ENCODE measurements at regions not wholly inside any gene's neighbourhood (a gene's known extent, or its start where the extent isn't known, plus 50 kb on each side); places are given as distances from the start of the nearest gene placed in this dataset.

GRCh38 chr10:108840944-108841343 is 1082.4 kb downstream of the XPNPEP1 start:
- Histone ChIP-seq H3K27me3 (ENCODE audit: control insufficient read depth in 1 of 2, insufficient read depth in 2 of 2, low read length in 2 of 2) (no peaks in the 10 kb centered on the region), H3K9ac (ENCODE audit: low read length) (no peak overlapping the region), H3K27ac (ENCODE audit: low read depth, low read length) (no peak overlapping the region), H3K4me3 (ENCODE audit: low read depth in 1 of 2, low read length in 2 of 2) (no peak overlapping the region), H3K36me3 (ENCODE audit: insufficient read depth, low read length) (no peaks in the 10 kb centered on the region), H3K9me3 (ENCODE audit: low read length) (no peaks in the 10 kb centered on the region), H3K4me1 (ENCODE audit: insufficient read depth, low read length) (no peaks in the 10 kb centered on the region)

DNA sequence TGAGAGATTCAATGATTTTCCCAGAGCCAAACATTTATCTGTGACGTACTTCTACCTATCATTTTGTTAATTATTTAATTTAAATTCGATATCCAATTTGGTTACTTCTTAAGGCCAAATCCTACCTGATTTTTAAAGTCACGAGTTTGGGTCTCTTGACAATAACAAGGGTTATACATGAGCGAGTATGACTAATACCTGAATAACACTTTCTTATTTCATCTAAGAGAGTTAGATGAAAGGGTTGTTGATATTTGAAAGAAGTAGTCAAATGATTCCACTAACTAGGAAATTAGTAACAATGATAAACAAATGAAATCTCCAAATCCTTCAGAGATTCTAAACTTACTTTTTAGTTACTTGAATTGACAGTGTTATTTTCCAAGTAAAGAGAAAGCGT is 1086.9 kb downstream of the XPNPEP1 start:
- H3K9me3 ChIP-seq (ENCODE audit: low read length) = no peaks in the 10 kb centered on the region
- no peaks in the 10 kb centered on the region for H3K36me3 ChIP-seq (ENCODE audit: insufficient read depth, low read length)
- H3K27ac ChIP-seq (ENCODE audit: low read depth, low read length) = no peak overlapping the region
- no peaks in the 10 kb centered on the region for H3K27me3 ChIP-seq (ENCODE audit: control insufficient read depth in 1 of 2, insufficient read depth in 2 of 2, low read length in 2 of 2)
- no peak overlapping the region for H3K9ac ChIP-seq (ENCODE audit: low read length)
- no peak overlapping the region for H3K4me3 ChIP-seq (ENCODE audit: low read depth in 1 of 2, low read length in 2 of 2)
- H3K4me1 ChIP-seq (ENCODE audit: insufficient read depth, low read length) = no peaks in the 10 kb centered on the region

GRCh38 chr10:108822026-108822425 is 1101.3 kb downstream of the XPNPEP1 start:
- H3K9ac ChIP-seq (ENCODE audit: low read length) = no peak overlapping the region
- H3K4me3 ChIP-seq (ENCODE audit: low read depth in 1 of 2, low read length in 2 of 2) = no peak overlapping the region
- H3K9me3 ChIP-seq (ENCODE audit: low read length) = no peaks in the 10 kb centered on the region
- no peaks in the 10 kb centered on the region for H3K27me3 ChIP-seq (ENCODE audit: control insufficient read depth in 1 of 2, insufficient read depth in 2 of 2, low read length in 2 of 2)
- H3K27ac ChIP-seq (ENCODE audit: low read depth, low read length) = no peak overlapping the region
- H3K36me3 ChIP-seq (ENCODE audit: insufficient read depth, low read length) = no peaks in the 10 kb centered on the region
- H3K4me1 ChIP-seq (ENCODE audit: insufficient read depth, low read length) = no peaks in the 10 kb centered on the region

DNA sequence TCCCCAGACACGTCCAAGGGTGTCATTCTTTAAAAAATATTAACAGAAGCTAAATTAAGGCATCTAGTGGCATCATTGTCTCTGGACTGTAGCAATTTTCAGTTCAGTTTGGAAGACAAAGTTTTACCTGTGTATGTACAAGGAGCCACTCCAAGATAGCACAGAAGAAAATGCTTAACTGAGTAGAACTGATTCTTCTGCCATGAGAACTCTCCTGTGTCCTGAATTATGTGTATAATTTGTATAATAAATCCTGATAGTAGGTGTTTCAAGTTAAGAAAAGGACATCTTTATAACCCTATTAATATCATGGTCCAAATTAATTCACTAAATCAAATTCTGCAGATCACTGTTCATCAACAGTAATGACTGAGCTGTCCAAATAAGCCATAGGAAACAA is 1104.0 kb downstream of the XPNPEP1 start:
- Histone ChIP-seq H3K27me3 (ENCODE audit: control insufficient read depth in 1 of 2, insufficient read depth in 2 of 2, low read length in 2 of 2) (no peaks in the 10 kb centered on the region), H3K36me3 (ENCODE audit: insufficient read depth, low read length) (no peaks in the 10 kb centered on the region), H3K4me1 (ENCODE audit: insufficient read depth, low read length) (no peaks in the 10 kb centered on the region), H3K9ac (ENCODE audit: low read length) (no peak overlapping the region), H3K9me3 (ENCODE audit: low read length) (no peaks in the 10 kb centered on the region), H3K27ac (ENCODE audit: low read depth, low read length) (no peak overlapping the region), H3K4me3 (ENCODE audit: low read depth in 1 of 2, low read length in 2 of 2) (no peak overlapping the region)

GRCh38 chr10:108817584-108817983 is 1105.7 kb downstream of the XPNPEP1 start:
- no peaks in the 10 kb centered on the region for H3K27me3 ChIP-seq (ENCODE audit: control insufficient read depth in 1 of 2, insufficient read depth in 2 of 2, low read length in 2 of 2)
- no peak overlapping the region for H3K4me3 ChIP-seq (ENCODE audit: low read depth in 1 of 2, low read length in 2 of 2)
- H3K9ac ChIP-seq (ENCODE audit: low read length) = no peak overlapping the region
- no peaks in the 10 kb centered on the region for H3K9me3 ChIP-seq (ENCODE audit: low read length)
- H3K4me1 ChIP-seq (ENCODE audit: insufficient read depth, low read length) = no peaks in the 10 kb centered on the region
- H3K36me3 ChIP-seq (ENCODE audit: insufficient read depth, low read length) = no peaks in the 10 kb centered on the region
- H3K27ac ChIP-seq (ENCODE audit: low read depth, low read length) = no peak overlapping the region

DNA sequence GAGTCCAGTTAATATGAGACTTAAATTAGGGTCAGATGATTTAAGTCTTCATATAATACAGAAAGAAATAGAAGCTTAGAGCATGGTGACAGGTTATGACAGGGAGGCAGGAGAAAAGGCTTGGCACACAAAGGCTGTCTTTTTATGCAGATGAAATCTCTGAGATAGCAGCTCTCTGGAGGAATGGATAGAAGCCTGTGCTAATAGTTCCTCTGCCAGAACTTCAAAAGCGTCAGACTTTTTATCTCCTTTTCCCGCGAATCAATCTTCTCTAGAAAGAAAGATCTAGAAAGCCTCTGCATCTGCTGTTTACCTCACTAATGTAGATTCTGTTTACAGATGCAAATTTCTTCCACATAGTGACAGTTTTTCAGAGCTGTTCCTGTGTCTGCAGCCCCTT is 1106.2 kb downstream of the XPNPEP1 start:
- Histone ChIP-seq H3K4me1 (ENCODE audit: insufficient read depth, low read length) (no peaks in the 10 kb centered on the region), H3K9me3 (ENCODE audit: low read length) (no peaks in the 10 kb centered on the region), H3K4me3 (ENCODE audit: low read depth in 1 of 2, low read length in 2 of 2) (no peak overlapping the region)

DNA sequence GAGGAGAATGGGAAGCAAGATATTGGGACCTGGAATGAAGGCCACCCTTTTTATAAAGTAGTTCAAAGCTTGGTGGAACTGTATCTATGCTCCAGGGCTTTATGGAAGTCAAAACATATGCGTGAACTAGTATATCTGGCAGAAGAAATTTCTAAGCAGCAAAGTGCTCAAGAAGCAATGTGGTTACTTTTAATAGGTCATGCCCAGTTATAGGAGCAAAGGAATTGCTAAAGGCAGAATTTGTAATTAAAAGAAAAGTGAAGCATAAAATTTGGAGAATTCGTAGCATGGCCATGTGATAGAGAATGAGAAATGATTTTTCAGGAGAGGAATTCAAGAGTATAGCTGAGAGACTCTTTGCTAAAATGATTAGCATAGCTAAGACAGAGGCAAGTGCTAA is 1110.4 kb downstream of the XPNPEP1 start:
- no peak overlapping the region for H3K27ac ChIP-seq (ENCODE audit: low read depth, low read length)
- no peak overlapping the region for H3K9ac ChIP-seq (ENCODE audit: low read length)
- H3K4me3 ChIP-seq (ENCODE audit: low read depth in 1 of 2, low read length in 2 of 2) = no peak overlapping the region
- no peaks in the 10 kb centered on the region for H3K27me3 ChIP-seq (ENCODE audit: control insufficient read depth in 1 of 2, insufficient read depth in 2 of 2, low read length in 2 of 2)
- no peaks in the 10 kb centered on the region for H3K36me3 ChIP-seq (ENCODE audit: insufficient read depth, low read length)
- no peaks in the 10 kb centered on the region for H3K9me3 ChIP-seq (ENCODE audit: low read length)
- no peaks in the 10 kb centered on the region for H3K4me1 ChIP-seq (ENCODE audit: insufficient read depth, low read length)

More for the DNA sequence above, 1106.2 kb downstream of the XPNPEP1 start:
- H3K9ac ChIP-seq (ENCODE audit: low read length) = no peak overlapping the region
- no peak overlapping the region for H3K27ac ChIP-seq (ENCODE audit: low read depth, low read length)
- H3K36me3 ChIP-seq (ENCODE audit: insufficient read depth, low read length) = no peaks in the 10 kb centered on the region
- H3K27me3 ChIP-seq (ENCODE audit: control insufficient read depth in 1 of 2, insufficient read depth in 2 of 2, low read length in 2 of 2) = no peaks in the 10 kb centered on the region

DNA sequence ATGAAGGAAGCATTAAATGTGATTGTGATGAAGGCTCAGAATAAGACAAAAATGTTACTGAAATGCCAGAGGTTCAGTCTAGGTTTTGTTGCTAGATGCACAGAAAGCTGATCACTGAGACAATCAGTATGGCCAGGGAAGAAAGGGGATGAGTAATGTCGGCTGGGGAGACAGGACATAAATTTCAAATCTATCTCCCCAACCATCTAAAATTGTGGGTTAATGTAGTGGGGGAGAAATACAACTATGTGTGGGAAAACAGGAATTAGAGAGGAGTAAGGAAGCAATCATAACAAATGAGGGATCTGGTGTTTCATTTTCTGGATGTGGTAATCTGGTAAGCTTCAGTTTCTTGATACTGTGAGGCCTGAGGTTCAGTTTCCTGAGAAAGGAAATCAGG is 1111.0 kb downstream of the XPNPEP1 start:
- no peak overlapping the region for H3K27ac ChIP-seq (ENCODE audit: low read depth, low read length)
- H3K36me3 ChIP-seq (ENCODE audit: insufficient read depth, low read length) = no peaks in the 10 kb centered on the region
- H3K9ac ChIP-seq (ENCODE audit: low read length) = no peak overlapping the region
- H3K27me3 ChIP-seq (ENCODE audit: control insufficient read depth in 1 of 2, insufficient read depth in 2 of 2, low read length in 2 of 2) = no peaks in the 10 kb centered on the region
- H3K4me1 ChIP-seq (ENCODE audit: insufficient read depth, low read length) = no peaks in the 10 kb centered on the region
- H3K4me3 ChIP-seq (ENCODE audit: low read depth in 1 of 2, low read length in 2 of 2) = no peak overlapping the region
- H3K9me3 ChIP-seq (ENCODE audit: low read length) = no peaks in the 10 kb centered on the region

GRCh38 chr10:108808228-108808627 is 1115.1 kb downstream of the XPNPEP1 start:
- no peaks in the 10 kb centered on the region for H3K9me3 ChIP-seq (ENCODE audit: low read length)
- no peaks in the 10 kb centered on the region for H3K4me1 ChIP-seq (ENCODE audit: insufficient read depth, low read length)
- H3K4me3 ChIP-seq (ENCODE audit: low read depth in 1 of 2, low read length in 2 of 2) = no peak overlapping the region
- no peaks in the 10 kb centered on the region for H3K27me3 ChIP-seq (ENCODE audit: control insufficient read depth in 1 of 2, insufficient read depth in 2 of 2, low read length in 2 of 2)
- no peaks in the 10 kb centered on the region for H3K36me3 ChIP-seq (ENCODE audit: insufficient read depth, low read length)
- no peak overlapping the region for H3K9ac ChIP-seq (ENCODE audit: low read length)
- H3K27ac ChIP-seq (ENCODE audit: low read depth, low read length) = no peak overlapping the region

GRCh38 chr10:108801775-108802517 is 1121.4 kb downstream of the XPNPEP1 start:
- no peaks in the 10 kb centered on the region for H3K9me3 ChIP-seq (ENCODE audit: low read length)
- no peak overlapping the region for H3K9ac ChIP-seq (ENCODE audit: low read length)
- no peaks in the 10 kb centered on the region for H3K4me1 ChIP-seq (ENCODE audit: insufficient read depth, low read length)
- no peaks in the 10 kb centered on the region for H3K27me3 ChIP-seq (ENCODE audit: control insufficient read depth in 1 of 2, insufficient read depth in 2 of 2, low read length in 2 of 2)
- no peak overlapping the region for H3K27ac ChIP-seq (ENCODE audit: low read depth, low read length)
- H3K36me3 ChIP-seq (ENCODE audit: insufficient read depth, low read length) = no peaks in the 10 kb centered on the region
- H3K4me3 ChIP-seq (ENCODE audit: low read depth in 1 of 2, low read length in 2 of 2) = no peak overlapping the region

GRCh38 chr10:108801220-108801619 is 1122.1 kb downstream of the XPNPEP1 start:
- Histone ChIP-seq H3K27ac (ENCODE audit: low read depth, low read length) (no peak overlapping the region), H3K9me3 (ENCODE audit: low read length) (no peaks in the 10 kb centered on the region)

GRCh38 chr10:108797573-108797972 is 1125.7 kb downstream of the XPNPEP1 start:
- Histone ChIP-seq H3K9ac (ENCODE audit: low read length) (no peak overlapping the region), H3K9me3 (ENCODE audit: low read length) (no peaks in the 10 kb centered on the region), H3K4me3 (ENCODE audit: low read depth in 1 of 2, low read length in 2 of 2) (no peak overlapping the region), H3K36me3 (ENCODE audit: insufficient read depth, low read length) (no peaks in the 10 kb centered on the region), H3K27ac (ENCODE audit: low read depth, low read length) (no peak overlapping the region), H3K4me1 (ENCODE audit: insufficient read depth, low read length) (no peaks in the 10 kb centered on the region), H3K27me3 (ENCODE audit: control insufficient read depth in 1 of 2, insufficient read depth in 2 of 2, low read length in 2 of 2) (no peaks in the 10 kb centered on the region)

More at GRCh38 chr10:108801220-108801619, 1122.1 kb downstream of the XPNPEP1 start:
- no peaks in the 10 kb centered on the region for H3K36me3 ChIP-seq (ENCODE audit: insufficient read depth, low read length)
- no peak overlapping the region for H3K4me3 ChIP-seq (ENCODE audit: low read depth in 1 of 2, low read length in 2 of 2)
- no peaks in the 10 kb centered on the region for H3K27me3 ChIP-seq (ENCODE audit: control insufficient read depth in 1 of 2, insufficient read depth in 2 of 2, low read length in 2 of 2)
- H3K4me1 ChIP-seq (ENCODE audit: insufficient read depth, low read length) = no peaks in the 10 kb centered on the region
- no peak overlapping the region for H3K9ac ChIP-seq (ENCODE audit: low read length)

Data from muscle layer of colon (tissue), 2 donors.